Panc1 (cell line): ENCODE measurements at regions not wholly inside any gene's neighbourhood (a gene's known extent, or its start where the extent isn't known, plus 50 kb on each side); places are given as distances from the start of the nearest gene placed in this dataset.

Experiments
- ATAC-seq: fragments of 200-7000 bp; cut with Tn5 transposase; 2 replicates; pipeline ENCODE4 v1.9.1; 2020; ENCODE audit warnings: mild to moderate bottlenecking, moderate library complexity
- BruUV-seq: library from RNA; stranded (reverse); fragments of 400-500 nt; replicated peaks from 2 replicates; lab custom pipeline; 2021; lab: Mats Ljungman, UMichigan
- CTCF ChIA-PET: fragments of 300-600 bp; sonication (Branson Sonifier 250); formaldehyde crosslinking; loops from one replicate; lab custom pipeline; 2022; ENCODE audit warnings: antibody characterized with exemption; lab: Charles Lee
- POLR2A ChIA-PET: fragments of 300-600 bp; sonication (Branson Sonifier 250); formaldehyde crosslinking; loops from one replicate; lab custom pipeline; 2022; ENCODE audit warnings: antibody characterized with exemption; lab: Charles Lee
- DNase-seq: peaks from one replicate; pipeline ENCODE4 v3.0.0-alpha.2; 2010; ENCODE audit warnings: low read depth, low spot score
- H3K27ac ChIP-seq: 2 replicates; pipeline ENCODE4 v1.5.1; 2011; ENCODE audit warnings: mild to moderate bottlenecking, low read length, inconsistent platforms
- H3K27me3 ChIP-seq: fragments of 200-500 bp; sonication (Bioruptor generic); 2 replicates; pipeline ENCODE4 v1.6.0; 2014; ENCODE audit warnings: low read length, inconsistent platforms; ENCODE audit not compliant: control insufficient read depth, insufficient read depth
- H3K36me3 ChIP-seq: fragments of 200-500 bp; sonication (Bioruptor generic); 2 replicates; pipeline ENCODE4 v1.5.1; 2014; ENCODE audit warnings: inconsistent platforms, mild to moderate bottlenecking, low read length, moderate library complexity; ENCODE audit not compliant: control insufficient read depth, insufficient read depth
- H3K4me1 ChIP-seq: 2 replicates; pipeline ENCODE4 v1.5.1; 2011; ENCODE audit warnings: inconsistent platforms, mild to moderate bottlenecking, low read length, moderate library complexity; ENCODE audit not compliant: control insufficient read depth, insufficient read depth
- H3K4me3 ChIP-seq, 2 experiments: 2 replicates each; pipeline ENCODE4 v1.5.1; 2011 to 2012; ENCODE audit warnings: low read depth in 2 of 2, low read length in 2 of 2, mild to moderate bottlenecking in 2 of 2, inconsistent platforms in 1 of 2, moderate library complexity in 1 of 2
- H3K9me3 ChIP-seq: fragments of 200-500 bp; sonication (Bioruptor generic); 2 replicates; pipeline ENCODE4 v1.5.1; 2014; ENCODE audit warnings: low read depth, mild to moderate bottlenecking, inconsistent platforms, low read length, moderate library complexity; ENCODE audit not compliant: control insufficient read depth, insufficient read depth
- POLR2AphosphoS5 ChIP-seq: IDR thresholded peaks from 2 replicates; pipeline ENCODE4 v1.6.1; 2012; ENCODE audit warnings: mild to moderate bottlenecking, low read depth, low read length, moderate library complexity
- SIN3A ChIP-seq: IDR thresholded peaks from 2 replicates; pipeline ENCODE4 v1.6.1; 2012; ENCODE audit warnings: low read depth, mild to moderate bottlenecking, low read length, moderate library complexity, borderline replicate concordance; ENCODE audit not compliant: insufficient read depth
- TCF7L2 ChIP-seq: IDR thresholded peaks from 2 replicates; pipeline ENCODE4 v1.6.1; 2011; ENCODE audit warnings: mild to moderate bottlenecking, low read depth, low read length, inconsistent platforms
- in situ Hi-C: cut with HindIII; loops from 2 replicates; pipeline ENCODE4 v1.10.0; 2016; ENCODE audit warnings: low sequenced_read_pairs, low pct_unique_long_range_greater_than_20kb
- intact Hi-C: fragments of 100-400 bp; cut with micrococcal nuclease; formaldehyde crosslinking; loops from one replicate; pipeline ENCODE4 v1.10.0; 2022; ENCODE audit not compliant: unreplicated experiment
- TF ChIP-seq, protein P1 (sequence below), 2 experiments: IDR thresholded peaks; 2 replicates each; pipeline ENCODE4 v1.6.1; 2011 to 2012; ENCODE audit warnings: low read depth in 2 of 2, control low read depth in 1 of 2, low read length in 1 of 2, mild to moderate bottlenecking in 1 of 2, moderate library complexity in 1 of 2; ENCODE audit not compliant: insufficient read depth in 1 of 2
- TF ChIP-seq, protein P2 (sequence below): fragments of 450-650 bp; IDR thresholded peaks from 2 replicates; pipeline ENCODE4 v1.5.1; 2017; ENCODE audit warnings: mild to moderate bottlenecking

DNA sequence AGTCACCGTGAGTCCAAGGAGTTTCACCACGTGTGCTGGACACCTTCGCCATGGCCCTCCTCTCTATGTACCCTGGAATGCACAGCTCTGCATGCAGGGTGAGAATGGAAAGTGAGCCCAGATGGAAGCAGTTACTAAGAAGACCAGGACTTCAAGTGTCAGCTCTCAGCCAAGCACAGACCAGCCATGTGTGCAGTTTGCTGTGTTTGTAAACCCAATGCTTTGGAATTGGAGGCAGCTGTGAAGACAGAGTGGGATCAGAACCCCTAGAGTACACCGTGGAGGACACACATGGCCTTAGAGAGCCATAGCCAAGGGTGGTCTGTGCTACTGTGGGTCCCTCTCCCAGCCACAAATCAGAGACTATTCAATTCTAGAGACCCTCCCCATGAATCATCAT lies 655.5 kb upstream of the ID2 start:
- no TSS peak for BruUV-seq
- POLR2A ChIA-PET = no interaction called here
- in situ Hi-C loops (no loop called here), intact Hi-C loops (no loop called here)
- DNase-seq = no peak
- CTCF ChIA-PET = no interaction called here
- no peak for ATAC-seq
- TF ChIP-seq, protein P1, sequence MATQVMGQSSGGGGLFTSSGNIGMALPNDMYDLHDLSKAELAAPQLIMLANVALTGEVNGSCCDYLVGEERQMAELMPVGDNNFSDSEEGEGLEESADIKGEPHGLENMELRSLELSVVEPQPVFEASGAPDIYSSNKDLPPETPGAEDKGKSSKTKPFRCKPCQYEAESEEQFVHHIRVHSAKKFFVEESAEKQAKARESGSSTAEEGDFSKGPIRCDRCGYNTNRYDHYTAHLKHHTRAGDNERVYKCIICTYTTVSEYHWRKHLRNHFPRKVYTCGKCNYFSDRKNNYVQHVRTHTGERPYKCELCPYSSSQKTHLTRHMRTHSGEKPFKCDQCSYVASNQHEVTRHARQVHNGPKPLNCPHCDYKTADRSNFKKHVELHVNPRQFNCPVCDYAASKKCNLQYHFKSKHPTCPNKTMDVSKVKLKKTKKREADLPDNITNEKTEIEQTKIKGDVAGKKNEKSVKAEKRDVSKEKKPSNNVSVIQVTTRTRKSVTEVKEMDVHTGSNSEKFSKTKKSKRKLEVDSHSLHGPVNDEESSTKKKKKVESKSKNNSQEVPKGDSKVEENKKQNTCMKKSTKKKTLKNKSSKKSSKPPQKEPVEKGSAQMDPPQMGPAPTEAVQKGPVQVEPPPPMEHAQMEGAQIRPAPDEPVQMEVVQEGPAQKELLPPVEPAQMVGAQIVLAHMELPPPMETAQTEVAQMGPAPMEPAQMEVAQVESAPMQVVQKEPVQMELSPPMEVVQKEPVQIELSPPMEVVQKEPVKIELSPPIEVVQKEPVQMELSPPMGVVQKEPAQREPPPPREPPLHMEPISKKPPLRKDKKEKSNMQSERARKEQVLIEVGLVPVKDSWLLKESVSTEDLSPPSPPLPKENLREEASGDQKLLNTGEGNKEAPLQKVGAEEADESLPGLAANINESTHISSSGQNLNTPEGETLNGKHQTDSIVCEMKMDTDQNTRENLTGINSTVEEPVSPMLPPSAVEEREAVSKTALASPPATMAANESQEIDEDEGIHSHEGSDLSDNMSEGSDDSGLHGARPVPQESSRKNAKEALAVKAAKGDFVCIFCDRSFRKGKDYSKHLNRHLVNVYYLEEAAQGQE (IDR thresholded peaks at IDR 0.05; ENCODE audit: insufficient read depth in 1 of 2, low read depth in 2 of 2, low read length in 1 of 2) = no peak
- Histone ChIP-seq H3K27me3 (no peaks in the 10 kb centered on the region), H3K4me1 (no peaks in the 10 kb centered on the region), H3K36me3 (no peaks in the 10 kb centered on the region), H3K4me3 (no peak overlapping the region), H3K27ac (no peak overlapping the region), H3K9me3 (no peaks in the 10 kb centered on the region)

DNA sequence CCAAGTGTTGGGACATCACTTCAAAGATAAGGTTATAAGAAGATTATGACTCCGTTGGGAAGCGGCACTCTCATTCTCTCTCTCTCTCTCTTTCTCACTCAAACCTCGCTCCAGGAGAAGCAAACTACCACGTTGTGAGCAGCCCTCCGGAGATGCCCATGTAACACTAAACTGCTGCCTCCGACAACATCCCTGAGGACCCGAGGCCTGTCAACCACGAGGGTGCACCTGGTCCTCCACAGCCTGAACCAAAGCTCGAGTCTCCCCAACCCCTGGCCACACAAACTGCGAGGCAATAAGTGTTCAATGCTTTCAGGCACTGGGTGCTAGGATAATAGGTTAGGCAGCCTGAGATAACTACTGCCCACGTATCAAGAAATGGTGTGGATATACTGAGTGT lies 654.5 kb upstream of the ID2 start:
- in situ Hi-C loops (no loop called here), intact Hi-C loops (no loop called here)
- no peaks in the 10 kb centered on the region for H3K4me1 ChIP-seq
- CTCF ChIA-PET = no interaction called here
- TF ChIP-seq SIN3A = no peak
- TF ChIP-seq TCF7L2 = no peak
- TF ChIP-seq, protein P1 (IDR thresholded peaks at IDR 0.05; ENCODE audit: insufficient read depth in 1 of 2, low read depth in 2 of 2, low read length in 1 of 2) = no peak
- no peak for TF ChIP-seq POLR2AphosphoS5
- TF ChIP-seq, protein P2, sequence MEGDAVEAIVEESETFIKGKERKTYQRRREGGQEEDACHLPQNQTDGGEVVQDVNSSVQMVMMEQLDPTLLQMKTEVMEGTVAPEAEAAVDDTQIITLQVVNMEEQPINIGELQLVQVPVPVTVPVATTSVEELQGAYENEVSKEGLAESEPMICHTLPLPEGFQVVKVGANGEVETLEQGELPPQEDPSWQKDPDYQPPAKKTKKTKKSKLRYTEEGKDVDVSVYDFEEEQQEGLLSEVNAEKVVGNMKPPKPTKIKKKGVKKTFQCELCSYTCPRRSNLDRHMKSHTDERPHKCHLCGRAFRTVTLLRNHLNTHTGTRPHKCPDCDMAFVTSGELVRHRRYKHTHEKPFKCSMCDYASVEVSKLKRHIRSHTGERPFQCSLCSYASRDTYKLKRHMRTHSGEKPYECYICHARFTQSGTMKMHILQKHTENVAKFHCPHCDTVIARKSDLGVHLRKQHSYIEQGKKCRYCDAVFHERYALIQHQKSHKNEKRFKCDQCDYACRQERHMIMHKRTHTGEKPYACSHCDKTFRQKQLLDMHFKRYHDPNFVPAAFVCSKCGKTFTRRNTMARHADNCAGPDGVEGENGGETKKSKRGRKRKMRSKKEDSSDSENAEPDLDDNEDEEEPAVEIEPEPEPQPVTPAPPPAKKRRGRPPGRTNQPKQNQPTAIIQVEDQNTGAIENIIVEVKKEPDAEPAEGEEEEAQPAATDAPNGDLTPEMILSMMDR = no peak
- no peak overlapping the region for H3K4me3 ChIP-seq
- ATAC-seq (no peak), DNase-seq (no peak)
- POLR2A ChIA-PET = no interaction called here
- H3K27ac ChIP-seq = no peak overlapping the region
- H3K36me3 ChIP-seq = no peaks in the 10 kb centered on the region
- no peaks in the 10 kb centered on the region for H3K9me3 ChIP-seq
- no TSS peak for BruUV-seq
- no peaks in the 10 kb centered on the region for H3K27me3 ChIP-seq
